Stimulated activated CD8-positive, alpha-beta memory T cell treated with anti-CD3 and anti-CD28 coated beads, Interleukin-4, amount 100 ng/mL, for 1 hour (primary cell): ENCODE measurements at regions not wholly inside any gene's neighbourhood (a gene's known extent, or its start where the extent isn't known, plus 50 kb on each side); places are given as distances from the start of the nearest gene placed in this dataset.
"Not testable (repeated sequence)": the region's sequence is repeated elsewhere in the genome, so short reads cannot be mapped to it uniquely, and the experiment has no call there.

Experiments used
- DNase-seq, 2 donors: peaks; one replicate each; pipeline ENCODE4 v3.0.0-alpha.2; 2020; ENCODE audit warnings: low read depth in 2 of 2, low spot score in 1 of 2

DNA sequence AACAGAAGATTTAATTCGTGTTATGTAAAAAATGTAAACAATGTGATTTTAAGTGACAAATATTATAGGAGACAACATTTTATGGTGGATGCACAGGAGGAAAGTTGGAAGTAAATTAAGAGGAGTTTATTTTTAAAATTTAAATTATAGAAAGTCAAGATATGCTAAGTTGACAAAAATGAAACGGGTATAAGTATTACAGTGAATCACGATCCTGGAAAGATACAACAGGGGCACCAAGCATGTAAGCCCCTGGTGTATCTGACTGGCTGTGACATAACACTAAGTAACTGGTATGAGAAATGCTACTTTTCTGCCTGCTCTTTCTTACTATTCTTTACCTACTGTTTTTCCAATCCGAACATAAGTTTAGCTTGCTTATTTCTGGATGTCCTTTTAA lies 419.8 kb upstream of the CHD1 start:
- DNase-seq: no peak

DNA sequence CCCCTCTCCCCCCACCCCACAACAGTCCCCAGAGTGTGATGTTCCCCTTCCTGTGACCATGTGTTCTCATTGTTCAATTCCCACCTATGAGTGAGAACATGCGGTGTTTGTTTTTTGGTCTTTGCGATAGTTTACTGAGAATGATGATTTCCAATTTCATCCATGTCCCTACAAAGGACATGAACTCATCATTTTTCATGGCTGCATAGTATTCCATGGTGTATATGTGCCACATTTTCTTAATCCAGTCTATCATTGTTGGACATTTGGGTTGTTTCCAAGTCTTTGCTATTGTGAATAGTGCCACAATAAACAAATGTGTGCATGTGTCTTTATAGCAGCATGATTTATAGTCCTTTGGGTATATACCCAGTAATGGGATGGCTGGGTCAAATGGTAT lies 411.0 kb upstream of the CHD1 start:
- not testable (repeated sequence) for DNase-seq

DNA sequence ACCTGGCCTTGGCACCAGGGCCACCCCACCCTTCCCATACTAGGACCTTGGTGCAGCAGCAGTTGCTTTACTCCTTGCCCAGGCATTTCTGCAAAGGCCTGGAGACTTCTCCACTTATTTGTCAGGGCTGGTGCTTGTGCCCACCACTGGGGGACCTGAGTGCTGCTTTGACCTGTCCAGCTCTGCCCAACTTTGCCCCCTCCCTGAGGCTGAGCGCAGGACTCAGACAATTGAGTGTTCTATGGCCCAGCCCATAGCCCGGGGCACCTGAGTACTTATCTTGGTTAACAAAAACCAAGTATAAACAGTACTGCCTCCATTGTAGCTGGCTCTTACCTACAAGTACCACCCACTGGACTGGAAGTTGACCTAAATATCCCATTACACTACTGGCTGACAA lies 406.1 kb upstream of the CHD1 start:
- no peak for DNase-seq

DNA sequence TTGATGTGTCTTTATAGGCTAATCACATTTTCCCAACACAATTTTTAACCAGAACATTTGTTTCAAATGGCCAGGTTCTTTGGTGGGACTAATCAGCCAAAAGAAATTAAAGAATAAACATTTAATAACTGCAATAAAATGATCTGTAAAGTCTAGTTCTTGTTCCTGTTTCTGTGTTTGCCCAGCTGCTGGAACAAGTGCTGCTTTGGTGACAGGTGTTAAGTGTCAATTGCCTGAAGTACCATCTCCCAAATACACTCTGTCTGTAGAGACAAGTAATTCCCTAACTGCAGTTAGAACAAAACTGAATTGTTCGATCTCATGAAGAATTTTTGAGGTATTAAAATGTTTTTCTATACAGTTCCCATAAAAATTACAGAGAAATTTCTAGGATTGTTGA lies 402.3 kb upstream of the CHD1 start:
- DNase-seq: no peak

DNA sequence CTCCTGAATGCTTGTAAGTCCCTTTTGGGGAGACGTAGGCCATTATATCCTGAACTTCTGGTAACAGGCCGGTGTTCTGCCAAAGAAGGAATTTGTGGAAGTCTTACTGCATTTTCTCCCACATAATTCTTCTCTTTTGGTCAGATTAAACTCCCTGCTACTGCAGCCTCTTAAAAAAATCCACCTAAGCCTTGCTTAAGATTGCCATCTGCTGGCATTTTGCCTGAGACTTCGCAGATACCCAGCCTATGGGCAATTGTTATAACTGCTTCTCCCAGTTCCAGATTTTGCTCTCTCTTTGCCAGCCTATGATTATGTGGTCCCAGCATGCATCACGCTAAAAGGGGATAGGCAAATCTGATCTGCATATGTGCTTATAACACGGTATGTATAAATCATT lies 391.6 kb upstream of the CHD1 start:
- no peak for DNase-seq

DNA sequence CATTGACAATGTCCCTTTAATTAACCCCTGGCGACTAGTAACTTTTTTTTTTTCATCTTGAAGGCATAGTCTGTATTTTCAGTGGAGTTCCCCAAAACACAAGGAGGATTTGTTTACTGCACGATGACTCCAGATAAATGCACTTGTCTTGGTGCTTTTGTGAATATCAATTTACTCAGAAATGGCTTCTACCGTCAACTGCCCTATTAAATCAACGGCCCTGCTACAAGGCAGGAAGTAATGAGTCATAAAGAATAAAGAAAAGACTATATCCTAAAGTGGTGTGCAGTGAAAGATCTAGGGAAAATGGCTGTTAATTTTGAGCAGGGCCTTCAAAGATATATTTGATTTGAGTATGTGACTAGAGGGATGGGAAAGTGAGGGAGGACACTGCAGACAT lies 388.3 kb upstream of the CHD1 start:
- no peak for DNase-seq

DNA sequence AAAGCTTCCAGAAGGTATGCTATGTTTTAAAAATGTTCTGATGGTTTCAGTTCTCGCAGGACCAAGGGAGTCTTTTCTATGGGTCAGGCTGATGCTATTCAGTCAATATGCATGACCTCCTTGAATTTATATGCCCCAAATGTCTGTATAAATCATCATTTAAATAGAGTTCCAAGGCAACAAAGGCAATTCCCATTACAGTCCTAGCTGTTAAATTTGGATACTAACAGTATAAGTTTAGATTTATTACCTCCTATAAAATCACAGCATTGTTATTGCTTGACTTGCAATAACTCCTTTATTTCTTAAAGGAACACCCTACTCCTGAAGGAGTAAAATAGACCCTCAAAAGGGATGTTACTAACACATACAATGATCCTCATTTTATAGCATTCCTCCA lies 387.7 kb upstream of the CHD1 start:
- no peak for DNase-seq

DNA sequence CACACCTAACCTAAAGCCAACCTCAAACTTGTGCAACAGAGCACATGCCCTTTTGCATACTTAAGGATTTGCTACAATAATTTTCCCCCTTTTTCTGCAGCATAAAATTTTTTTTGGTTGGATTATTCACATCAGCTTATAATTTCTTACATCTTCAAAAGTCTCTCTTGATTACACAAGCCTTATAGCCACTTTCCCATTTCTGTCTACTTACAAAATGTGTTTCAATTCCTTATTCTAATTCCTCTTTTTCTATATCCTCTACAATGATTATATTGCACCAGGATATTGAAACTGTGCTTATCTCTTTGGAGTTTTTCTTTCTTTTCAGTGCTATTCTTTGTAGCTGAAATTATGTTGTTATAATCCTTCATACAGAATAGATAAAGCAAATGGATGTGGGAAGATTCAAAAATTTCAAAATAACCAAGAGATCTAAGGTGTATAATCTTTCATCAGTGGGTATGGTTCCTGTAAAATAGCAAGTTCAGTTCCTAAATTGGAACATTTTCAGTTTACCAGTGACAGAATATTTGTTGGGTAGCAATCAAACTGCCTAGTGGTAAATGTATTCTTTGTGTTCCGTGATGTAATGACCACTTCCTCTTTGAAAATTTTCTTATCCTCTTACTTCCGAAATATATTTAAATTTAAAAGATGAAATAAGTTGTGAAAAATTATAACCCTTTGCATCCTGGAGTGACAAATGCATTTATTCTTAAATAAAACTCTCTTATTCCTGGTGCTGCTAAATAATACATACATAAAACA lies 386.8 kb upstream of the CHD1 start:
- no peak for DNase-seq

DNA sequence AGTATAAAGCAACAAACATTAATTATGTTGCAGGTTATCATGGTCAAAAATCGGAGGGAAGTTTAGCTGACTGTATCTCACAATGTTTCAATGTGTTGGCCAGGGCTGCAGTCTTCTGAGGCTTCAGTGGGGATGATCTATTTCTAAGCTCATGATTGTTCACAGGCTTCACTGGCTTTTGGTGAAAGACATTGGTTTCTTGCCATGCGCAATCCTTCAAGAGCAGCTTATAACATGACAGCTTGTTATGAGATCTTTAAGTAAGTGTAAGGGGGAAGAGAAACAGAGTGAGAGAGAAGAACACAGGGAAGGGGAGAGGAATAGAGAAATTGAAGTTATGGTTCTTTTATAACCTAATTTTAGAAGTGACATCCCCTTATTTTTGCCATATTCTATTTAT lies 385.9 kb upstream of the CHD1 start:
- no peak for DNase-seq

DNA sequence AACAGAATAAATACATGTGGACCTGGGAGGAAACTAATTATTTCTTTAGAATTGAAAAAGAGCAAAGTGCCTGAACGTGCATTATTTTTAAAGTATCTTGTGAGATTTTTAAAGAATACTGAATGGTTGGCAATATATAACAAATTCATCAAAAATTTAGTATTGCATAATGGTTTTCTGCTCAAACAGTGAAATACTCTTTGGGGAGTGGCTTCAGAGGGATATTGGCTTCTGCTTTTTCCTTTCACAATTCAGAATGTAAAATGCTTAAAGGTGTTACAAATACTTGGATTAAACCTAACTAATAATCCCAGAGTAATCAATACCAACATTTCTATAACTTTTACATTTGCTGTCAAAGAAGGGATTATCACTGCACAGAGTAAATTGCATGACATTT lies 379.3 kb upstream of the CHD1 start:
- DNase-seq: no peak

DNA sequence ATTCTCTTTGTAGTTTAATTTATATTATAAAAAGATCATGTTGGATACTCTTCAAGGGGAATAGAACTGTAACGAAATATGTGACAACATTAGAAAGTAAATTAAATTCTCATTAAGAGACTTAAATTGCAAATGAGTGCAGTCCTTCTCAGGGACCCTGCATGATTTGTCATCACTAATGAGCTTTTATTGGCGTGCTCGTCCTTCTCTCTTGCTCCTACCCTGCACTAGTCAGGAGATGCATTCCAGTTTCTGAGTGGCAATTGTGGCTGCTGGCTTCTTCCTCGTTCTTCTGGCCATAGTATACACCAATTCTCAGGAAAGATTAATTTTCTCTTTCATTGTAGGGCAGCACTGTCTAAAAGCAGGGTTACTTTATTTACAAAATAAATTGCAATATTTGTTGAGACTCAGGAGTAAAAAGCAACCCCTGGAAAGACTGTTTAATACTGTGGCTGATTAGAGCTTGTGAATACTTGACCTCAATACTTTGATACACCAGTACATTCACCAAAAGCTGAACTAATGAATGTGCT lies 376.3 kb upstream of the CHD1 start:
- no peak for DNase-seq

DNA sequence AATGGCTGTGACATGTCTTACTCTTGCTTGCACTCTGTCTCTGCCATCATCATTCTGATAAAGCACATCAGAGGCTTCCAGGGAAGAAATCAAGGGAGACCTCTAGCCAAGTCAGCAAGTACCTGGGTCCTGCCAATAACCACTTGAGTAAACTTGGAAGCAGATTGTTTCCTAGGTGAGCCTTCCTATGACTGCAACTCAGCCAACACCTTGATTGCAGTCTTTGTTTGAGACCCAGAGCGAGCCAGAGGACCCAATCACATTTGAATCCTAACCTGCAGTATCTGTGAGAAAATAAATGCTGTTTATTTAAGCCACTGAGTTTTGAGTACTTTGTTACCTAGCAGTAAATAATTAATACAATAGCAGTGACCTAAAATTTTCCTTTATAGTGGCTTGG lies 356.8 kb upstream of the CHD1 start:
- DNase-seq: no peak

DNA sequence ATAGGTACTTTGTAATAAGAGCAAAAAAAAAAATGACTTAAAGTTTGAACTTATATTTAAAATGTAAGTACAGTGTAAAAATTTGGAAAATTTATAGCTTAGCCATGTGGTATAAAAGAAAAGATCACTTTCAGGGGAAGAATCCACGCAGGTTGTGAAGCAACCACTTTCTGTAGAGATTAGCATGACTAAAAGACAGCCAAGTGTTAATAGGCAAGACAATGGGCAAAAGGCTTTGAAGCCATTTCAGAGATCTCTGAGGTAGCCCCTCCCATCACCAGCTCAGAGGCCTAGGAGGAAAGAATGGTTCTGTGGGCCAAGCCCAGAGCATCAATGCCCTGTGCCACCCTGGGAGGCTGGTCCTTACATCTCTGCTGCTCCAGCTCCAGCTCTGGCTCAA lies 346.3 kb upstream of the CHD1 start:
- no peak for DNase-seq

DNA sequence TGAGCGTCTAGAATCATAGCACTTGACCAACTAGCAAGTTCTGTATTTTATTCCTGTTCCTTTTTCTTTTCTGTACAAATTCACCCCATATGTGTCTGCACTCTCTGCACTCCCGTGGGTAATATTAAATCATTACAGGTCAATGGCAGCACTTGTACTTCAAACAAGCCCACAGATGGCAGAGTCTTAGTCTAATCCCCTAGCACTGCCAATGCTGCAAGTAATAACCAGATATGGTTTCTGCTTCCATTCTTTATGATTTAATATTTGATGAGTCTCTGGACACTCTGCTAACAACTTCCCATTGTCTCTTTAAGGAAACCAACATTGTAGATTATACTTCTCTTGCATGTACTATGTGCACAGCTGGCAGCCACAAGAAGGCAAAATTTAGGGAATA lies 343.8 kb upstream of the CHD1 start:
- DNase-seq: no peak

DNA sequence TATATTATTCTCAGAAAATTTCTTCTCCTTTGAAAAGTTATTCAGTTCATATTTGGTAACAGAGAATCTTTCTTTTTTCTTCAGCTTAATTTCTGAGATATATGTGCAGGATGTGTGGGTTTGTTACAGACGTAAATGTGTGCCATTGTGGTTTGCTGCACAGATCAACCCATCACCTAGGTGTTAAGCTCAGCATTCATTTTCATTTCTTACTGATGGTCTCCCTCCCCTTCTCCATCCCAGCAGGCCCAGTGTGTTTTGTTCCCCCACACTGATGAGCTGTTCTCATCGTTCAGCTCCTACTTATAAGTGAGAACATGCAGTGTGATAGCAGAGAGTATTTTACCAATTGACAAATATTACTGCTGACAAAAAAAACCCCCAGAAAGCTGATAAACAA lies 330.0 kb upstream of the CHD1 start:
- DNase-seq: no peak

DNA sequence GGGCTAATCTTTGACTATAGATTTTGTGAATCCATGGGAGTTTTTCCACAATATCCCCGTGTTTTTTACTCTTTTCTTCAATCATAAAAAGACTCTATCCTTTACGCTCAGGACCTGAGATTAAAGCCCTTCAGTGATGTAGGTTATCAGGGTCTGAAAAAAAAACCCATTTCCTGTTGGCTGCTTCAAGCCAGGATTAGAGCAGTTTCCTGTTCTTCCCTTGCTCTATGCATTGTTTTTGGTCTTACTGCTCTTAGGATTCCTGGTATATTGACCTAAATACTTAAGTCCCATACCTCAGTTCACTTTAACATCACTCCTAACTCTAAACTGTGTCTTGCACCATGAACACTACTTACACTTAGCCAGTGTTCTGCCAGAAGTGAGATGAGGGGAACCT lies 319.3 kb upstream of the CHD1 start:
- DNase-seq: no peak

DNA sequence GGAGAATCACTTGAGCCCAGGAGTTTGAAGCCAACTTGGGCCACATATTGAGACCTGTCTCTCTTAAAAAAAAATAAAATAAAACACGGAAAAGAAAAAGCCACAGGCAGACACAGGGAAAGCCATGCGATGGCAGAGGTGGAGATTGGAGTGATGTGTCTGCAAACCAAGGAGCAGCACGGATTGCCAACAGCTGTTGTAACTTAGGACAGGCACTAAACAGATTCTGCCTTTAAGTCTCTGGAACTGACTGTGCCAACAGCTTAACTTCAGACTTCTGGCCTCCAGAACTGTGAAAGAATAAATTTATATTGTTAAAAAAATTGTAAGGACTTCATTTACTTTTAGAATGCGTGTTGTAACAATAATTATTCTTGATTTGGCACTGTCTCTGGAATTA lies 318.5 kb upstream of the CHD1 start:
- no peak for DNase-seq

DNA sequence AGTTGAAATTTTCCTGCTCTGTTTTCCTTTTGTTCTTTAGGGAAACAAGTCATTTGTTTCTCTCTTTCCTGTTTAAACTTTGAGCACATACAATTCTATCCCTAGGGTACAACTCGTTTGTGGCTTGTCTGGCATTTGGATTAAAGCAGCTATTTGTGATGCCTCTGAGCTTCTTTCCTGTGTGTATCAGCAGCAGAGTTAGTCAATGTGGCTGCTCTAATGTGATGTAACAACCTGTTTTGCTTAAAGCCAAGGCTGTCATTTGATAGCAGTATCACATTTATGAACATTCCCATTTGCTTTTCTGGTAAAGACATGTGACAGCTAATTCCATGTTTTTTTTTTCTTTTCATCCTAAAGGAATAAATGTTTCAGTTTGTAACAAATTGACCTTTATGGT lies 314.3 kb upstream of the CHD1 start:
- DNase-seq: no peak

DNA sequence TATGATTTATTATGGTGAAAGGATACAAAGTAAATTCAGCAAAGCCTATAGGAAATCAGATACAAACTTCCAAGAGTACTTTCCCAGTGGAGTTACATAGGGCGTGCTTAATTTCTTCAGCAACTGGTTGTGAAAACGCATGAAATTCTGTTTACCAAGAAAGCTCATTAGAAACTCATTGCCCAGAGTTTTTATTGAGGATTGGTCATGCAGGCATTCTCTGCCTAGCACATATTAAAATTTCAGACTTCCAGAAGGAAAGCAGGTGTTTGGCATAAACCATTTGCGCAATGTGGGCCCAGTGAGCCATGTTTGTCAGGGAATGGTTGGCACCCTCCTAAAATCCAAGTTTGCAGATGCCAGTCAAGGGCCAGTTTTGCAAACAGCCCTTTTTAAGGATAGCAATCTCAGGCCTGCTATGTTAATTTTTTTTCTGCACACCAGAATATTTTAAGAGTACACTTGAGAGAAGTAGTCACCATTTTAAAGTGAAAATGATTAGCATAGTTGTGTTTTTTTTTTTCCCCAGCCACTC lies 311.1 kb upstream of the CHD1 start:
- no peak for DNase-seq

DNA sequence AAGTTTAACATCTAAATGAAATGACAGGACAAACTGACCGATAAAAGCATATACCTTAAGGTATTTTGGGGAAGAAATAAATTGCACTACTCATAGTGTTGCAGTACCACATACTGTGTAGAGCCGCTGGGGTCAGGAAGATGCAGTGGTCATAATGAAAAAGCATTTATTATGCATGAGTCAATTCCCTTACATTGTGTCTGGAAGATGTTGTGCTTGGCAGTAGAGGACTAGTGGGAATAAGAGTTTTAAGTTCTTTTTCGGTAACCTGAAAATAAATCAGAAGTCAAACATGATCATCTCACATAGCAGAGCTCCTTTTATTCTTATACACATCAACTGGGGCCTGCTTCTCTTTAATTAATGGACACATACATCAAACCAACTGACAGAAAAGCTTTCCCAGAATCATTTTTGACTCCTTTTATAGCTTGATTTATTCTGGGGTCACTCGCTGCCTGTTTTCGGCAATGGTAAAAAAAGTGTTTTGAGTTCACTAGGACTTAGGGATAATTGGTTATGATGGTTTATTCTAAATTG lies 262.5 kb upstream of the CHD1 start:
- no peak for DNase-seq

DNA sequence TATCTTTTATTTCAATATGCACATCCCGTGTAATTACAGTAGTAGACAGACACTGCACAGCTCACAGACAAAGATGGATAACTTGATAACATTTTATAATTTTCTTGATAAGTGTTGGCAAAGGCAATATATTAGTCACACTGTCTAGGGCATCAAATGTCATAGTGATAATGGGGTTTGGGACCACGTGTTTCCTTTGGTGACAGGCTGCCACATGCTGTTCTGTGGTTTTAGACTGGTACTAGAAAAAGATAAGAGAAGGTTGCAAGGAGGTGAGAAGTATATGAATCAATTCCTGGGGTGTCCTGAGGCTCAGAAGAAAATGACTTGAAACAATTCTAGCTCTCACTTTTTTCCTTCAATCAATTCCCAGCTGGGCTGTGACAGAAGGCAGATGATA lies 258.8 kb upstream of the CHD1 start:
- no peak for DNase-seq

DNA sequence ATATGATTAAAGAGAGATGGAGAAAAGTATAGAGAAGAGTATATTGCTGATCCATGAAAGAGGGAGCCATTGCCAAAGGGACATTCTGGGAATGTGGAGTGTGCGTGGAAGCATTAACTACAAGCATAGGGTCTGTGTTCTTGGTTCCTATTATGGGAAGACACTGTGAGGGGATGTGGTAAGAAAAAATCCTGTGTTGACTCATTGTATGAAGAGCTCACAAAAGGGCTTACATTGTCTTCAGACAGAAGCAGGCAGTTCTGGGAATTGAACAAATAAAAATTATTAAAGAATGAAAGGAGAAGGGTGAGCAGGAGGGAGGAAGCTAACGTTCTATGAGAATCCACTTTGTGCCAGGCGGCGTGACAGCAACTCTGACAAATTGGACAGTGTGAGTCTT lies 250.4 kb upstream of the CHD1 start:
- no peak for DNase-seq

DNA sequence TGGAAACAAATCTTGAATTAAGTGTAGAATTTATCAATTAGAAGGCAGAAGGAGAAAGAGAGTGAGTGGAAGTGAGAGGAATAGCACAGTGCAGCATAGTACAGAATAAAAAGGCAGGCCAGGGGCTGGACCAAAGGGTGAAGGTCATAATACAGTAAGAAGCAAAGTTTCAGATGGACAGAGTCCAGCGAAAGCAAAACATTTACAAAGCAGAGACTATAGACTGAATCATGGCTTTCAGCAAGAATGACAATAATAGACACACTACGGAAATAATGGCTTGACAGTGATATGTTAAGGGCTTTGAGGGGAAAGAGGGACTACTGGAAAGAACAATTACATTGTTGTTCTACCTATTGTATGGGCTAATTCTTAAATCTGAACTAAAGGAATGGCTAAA lies 249.0 kb upstream of the CHD1 start:
- no peak for DNase-seq
